K562 (cell line): ENCODE measurements at regions not wholly inside any gene's neighbourhood (a gene's known extent, or its start where the extent isn't known, plus 50 kb on each side); places are given as distances from the start of the nearest gene placed in this dataset.

Source experiments
- ADNP ChIP-seq: fragments of 200-800 bp; sonication (Bioruptor generic); IDR thresholded peaks from 2 replicates; pipeline ENCODE4 v1.6.1; 2016; ENCODE audit warnings: missing genetic modification characterization, missing compliant biosample characterization
- E2F1 ChIP-seq: sonication (generic); formaldehyde crosslinking; IDR thresholded peaks from 2 replicates; pipeline ENCODE4 v1.8.1; 2023; ENCODE audit warnings: mild to moderate bottlenecking, missing genetic modification reagents, moderate library complexity
- FUS ChIP-seq: fragments of 200-400 bp; formaldehyde crosslinking; optimal IDR thresholded peaks from 2 replicates; pipeline ENCODE3; 2017; ENCODE audit warnings: low read depth, low read length
- HDAC8 ChIP-seq: fragments of 450-650 bp; IDR thresholded peaks from 2 replicates; pipeline ENCODE4 v1.6.1; 2016; ENCODE audit warnings: mild to moderate bottlenecking, missing genetic modification characterization, moderate library complexity, missing compliant biosample characterization
- NFIC ChIP-seq: fragments of 450-650 bp; IDR thresholded peaks from 2 replicates; pipeline ENCODE4 v1.6.1; 2017; ENCODE audit warnings: mild to moderate bottlenecking, inconsistent platforms
- POLR2A ChIP-seq: fragments of 450-650 bp; conservative IDR thresholded peaks from 2 replicates; pipeline ENCODE4 v1.6.1; 2016
- SIRT6 ChIP-seq: IDR thresholded peaks from one replicate; pipeline ENCODE4 v1.6.1; 2012; ENCODE audit warnings: low read depth, mild to moderate bottlenecking, control low read depth, inconsistent platforms, low read length, moderate library complexity
- SOX6 ChIP-seq: fragments of 450-650 bp; IDR thresholded peaks from 2 replicates; pipeline ENCODE4 v1.6.1; 2014; ENCODE audit warnings: mild to moderate bottlenecking
- TF ChIP-seq, protein P1 (sequence below): sonication (generic); formaldehyde crosslinking; IDR thresholded peaks from 2 replicates; pipeline ENCODE4 v1.9.0; 2022; ENCODE audit warnings: mild to moderate bottlenecking, missing genetic modification reagents
- TF ChIP-seq, protein P2 (sequence below): sonication (generic); formaldehyde crosslinking; IDR thresholded peaks from 2 replicates; pipeline ENCODE4 v1.5.0; 2020; ENCODE audit warnings: missing genetic modification reagents

- TF ChIP-seq ADNP (tag) (no peak), SOX6 (no peak), E2F1 (CRISPR knock-in tag) (no peak), NFIC (no peak), SIRT6 (no peak), FUS (no peak), POLR2A (no peak), HDAC8 (tag) (no peak)
- TF ChIP-seq, protein P1, sequence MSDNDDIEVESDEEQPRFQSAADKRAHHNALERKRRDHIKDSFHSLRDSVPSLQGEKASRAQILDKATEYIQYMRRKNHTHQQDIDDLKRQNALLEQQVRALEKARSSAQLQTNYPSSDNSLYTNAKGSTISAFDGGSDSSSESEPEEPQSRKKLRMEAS (CRISPR knock-in tag) = no peak
- TF ChIP-seq, protein P2, sequence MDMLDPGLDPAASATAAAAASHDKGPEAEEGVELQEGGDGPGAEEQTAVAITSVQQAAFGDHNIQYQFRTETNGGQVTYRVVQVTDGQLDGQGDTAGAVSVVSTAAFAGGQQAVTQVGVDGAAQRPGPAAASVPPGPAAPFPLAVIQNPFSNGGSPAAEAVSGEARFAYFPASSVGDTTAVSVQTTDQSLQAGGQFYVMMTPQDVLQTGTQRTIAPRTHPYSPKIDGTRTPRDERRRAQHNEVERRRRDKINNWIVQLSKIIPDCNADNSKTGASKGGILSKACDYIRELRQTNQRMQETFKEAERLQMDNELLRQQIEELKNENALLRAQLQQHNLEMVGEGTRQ (CRISPR knock-in tag) = no peak
Measured at GRCh38 chr10:131663351-131663750, 237.5 kb upstream of the PPP2R2D start.
